Ovary (tissue), 3 donors: ENCODE measurements at regions not wholly inside any gene's neighbourhood (a gene's known extent, or its start where the extent isn't known, plus 50 kb on each side); places are given as distances from the start of the nearest gene placed in this dataset.
"Not testable (repeated sequence)": the region's sequence is repeated elsewhere in the genome, so short reads cannot be mapped to it uniquely, and the experiment has no call there.

ENCODE experiments used
- EP300 ChIP-seq: sonication (generic); formaldehyde crosslinking; IDR thresholded peaks from one replicate; pipeline ENCODE4 v1.6.1; 2017; ENCODE audit warnings: antibody characterized with exemption
- TF ChIP-seq, protein P1 (sequence below), 3 donors: fragments of 450-650 bp in 2 of 3; fragments of 200-600 bp in 1 of 3; IDR thresholded peaks; one replicate each; pipeline versions ENCODE4 v1.5.1 to v1.8.0; 2016 to 2022; ENCODE audit warnings: antibody characterized with exemption in 3 of 3, mild to moderate bottlenecking in 1 of 3
- donor health status: DM: no; HTN: no; CAD: no.

DNA sequence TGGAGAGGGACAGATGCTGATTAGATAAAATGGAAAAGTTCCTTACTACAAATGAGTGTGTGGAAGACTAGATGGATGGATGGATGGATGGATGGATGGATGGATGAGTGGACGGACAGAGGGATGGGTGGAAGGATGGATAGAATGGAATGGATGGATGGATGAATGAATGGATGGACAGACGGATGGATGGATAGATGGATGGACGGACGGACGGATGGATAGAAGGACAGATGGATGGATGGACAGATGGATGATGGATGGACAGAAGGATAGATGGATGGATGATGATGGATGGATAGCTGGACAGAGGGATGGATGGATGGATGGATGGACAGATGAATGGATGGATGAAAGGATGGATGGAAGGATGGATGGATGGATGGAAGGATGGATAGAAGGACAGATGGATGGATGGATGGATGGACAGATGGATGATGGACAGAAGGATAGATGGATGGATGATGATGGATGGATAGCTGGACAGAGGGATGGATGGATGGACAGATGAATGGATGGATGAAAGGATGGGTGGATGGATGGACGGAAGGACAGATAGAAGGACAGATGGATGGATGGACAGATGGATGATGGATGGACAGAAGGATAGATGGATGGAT lies 118.6 kb upstream of the CIBAR2 start:
- TF ChIP-seq, protein P1, sequence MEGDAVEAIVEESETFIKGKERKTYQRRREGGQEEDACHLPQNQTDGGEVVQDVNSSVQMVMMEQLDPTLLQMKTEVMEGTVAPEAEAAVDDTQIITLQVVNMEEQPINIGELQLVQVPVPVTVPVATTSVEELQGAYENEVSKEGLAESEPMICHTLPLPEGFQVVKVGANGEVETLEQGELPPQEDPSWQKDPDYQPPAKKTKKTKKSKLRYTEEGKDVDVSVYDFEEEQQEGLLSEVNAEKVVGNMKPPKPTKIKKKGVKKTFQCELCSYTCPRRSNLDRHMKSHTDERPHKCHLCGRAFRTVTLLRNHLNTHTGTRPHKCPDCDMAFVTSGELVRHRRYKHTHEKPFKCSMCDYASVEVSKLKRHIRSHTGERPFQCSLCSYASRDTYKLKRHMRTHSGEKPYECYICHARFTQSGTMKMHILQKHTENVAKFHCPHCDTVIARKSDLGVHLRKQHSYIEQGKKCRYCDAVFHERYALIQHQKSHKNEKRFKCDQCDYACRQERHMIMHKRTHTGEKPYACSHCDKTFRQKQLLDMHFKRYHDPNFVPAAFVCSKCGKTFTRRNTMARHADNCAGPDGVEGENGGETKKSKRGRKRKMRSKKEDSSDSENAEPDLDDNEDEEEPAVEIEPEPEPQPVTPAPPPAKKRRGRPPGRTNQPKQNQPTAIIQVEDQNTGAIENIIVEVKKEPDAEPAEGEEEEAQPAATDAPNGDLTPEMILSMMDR (IDR thresholded peaks at IDR 0.05), result not testable (repeated sequence)
- TF ChIP-seq EP300, result not testable (repeated sequence)
